ENCODE measurements at regions not wholly inside any gene's neighbourhood (a gene's known extent, or its start where the extent isn't known, plus 50 kb on each side); places are given as distances from the start of the nearest gene placed in this dataset.

GRCh38 chr6:74971633-74972032 is 234.2 kb downstream of the COL12A1 start:
- Histone ChIP-seq H3K9me3 (no peaks in the 10 kb centered on the region), H3K27me3 (no peaks in the 10 kb centered on the region), H3K4me1 (no peaks in the 10 kb centered on the region), H3K4me3 (no peak overlapping the region), H3K27ac (no peak overlapping the region), H3K36me3 (no peaks in the 10 kb centered on the region)
- DNase-seq (ENCODE audit: extremely low spot score in 2 of 2): no peak
- TF ChIP-seq POLR2A (IDR thresholded peaks at IDR 0.05): no peak
- TF ChIP-seq CTCF (IDR thresholded peaks at IDR 0.05): no peak
- TF ChIP-seq POLR2AphosphoS5 (IDR thresholded peaks at IDR 0.05; ENCODE audit: insufficient read depth in 1 of 2, low read depth in 1 of 2): no peak
- intact Hi-C loops (cut with DNase I): no loop called here

- TF ChIP-seq CTCF (IDR thresholded peaks at IDR 0.05): no peak
- TF ChIP-seq POLR2A (IDR thresholded peaks at IDR 0.05): no peak
- no peak for TF ChIP-seq POLR2AphosphoS5 (IDR thresholded peaks at IDR 0.05; ENCODE audit: insufficient read depth in 1 of 2, low read depth in 1 of 2)
- no peaks in the 10 kb centered on the region for H3K9me3 ChIP-seq
Measured at GRCh38 chr6:74969591-74970267, 236.1 kb downstream of the COL12A1 start.

GRCh38 chr6:74967821-74968220 is 238.0 kb downstream of the COL12A1 start:
- DNase-seq (ENCODE audit: extremely low spot score in 2 of 2): no peak
- Histone ChIP-seq H3K4me3 (no peak overlapping the region), H3K36me3 (no peaks in the 10 kb centered on the region), H3K9me3 (no peaks in the 10 kb centered on the region), H3K27me3 (no peaks in the 10 kb centered on the region), H3K4me1 (no peaks in the 10 kb centered on the region), H3K27ac (no peak overlapping the region)
- no peak for TF ChIP-seq POLR2A (IDR thresholded peaks at IDR 0.05)
- TF ChIP-seq POLR2AphosphoS5 (IDR thresholded peaks at IDR 0.05; ENCODE audit: insufficient read depth in 1 of 2, low read depth in 1 of 2): no peak
- no peak for TF ChIP-seq CTCF (IDR thresholded peaks at IDR 0.05)
- intact Hi-C loops (cut with DNase I): no loop called here

More at GRCh38 chr6:74969591-74970267, 236.1 kb downstream of the COL12A1 start:
- Histone ChIP-seq H3K27ac (no peak overlapping the region), H3K4me3 (no peak overlapping the region), H3K36me3 (no peaks in the 10 kb centered on the region), H3K4me1 (no peaks in the 10 kb centered on the region), H3K27me3 (no peaks in the 10 kb centered on the region)
- intact Hi-C loops (cut with DNase I): no loop called here
- no peak for DNase-seq (ENCODE audit: extremely low spot score in 2 of 2)

- H3K4me1 ChIP-seq: no peaks in the 10 kb centered on the region
- H3K27ac ChIP-seq: no peak overlapping the region
- TF ChIP-seq POLR2A (IDR thresholded peaks at IDR 0.05) (no peak), CTCF (IDR thresholded peaks at IDR 0.05) (no peak), POLR2AphosphoS5 (IDR thresholded peaks at IDR 0.05; ENCODE audit: insufficient read depth in 1 of 2, low read depth in 1 of 2) (no peak)
Measured at GRCh38 chr6:74966712-74967111, 239.1 kb downstream of the COL12A1 start.

GRCh38 chr6:74964871-74965441 is 240.9 kb downstream of the COL12A1 start:
- Histone ChIP-seq H3K4me3 (no peak overlapping the region), H3K4me1 (no peaks in the 10 kb centered on the region), H3K36me3 (no peaks in the 10 kb centered on the region), H3K9me3 (no peaks in the 10 kb centered on the region), H3K27ac (no peak overlapping the region), H3K27me3 (no peaks in the 10 kb centered on the region)
- intact Hi-C loops (cut with DNase I): no loop called here
- DNase-seq (ENCODE audit: extremely low spot score in 2 of 2): no peak
- TF ChIP-seq CTCF (IDR thresholded peaks at IDR 0.05): no peak
- no peak for TF ChIP-seq POLR2AphosphoS5 (IDR thresholded peaks at IDR 0.05; ENCODE audit: insufficient read depth in 1 of 2, low read depth in 1 of 2)
- TF ChIP-seq POLR2A (IDR thresholded peaks at IDR 0.05): no peak

More at GRCh38 chr6:74966712-74967111, 239.1 kb downstream of the COL12A1 start:
- Histone ChIP-seq H3K36me3 (no peaks in the 10 kb centered on the region), H3K27me3 (no peaks in the 10 kb centered on the region), H3K4me3 (no peak overlapping the region), H3K9me3 (no peaks in the 10 kb centered on the region)
- intact Hi-C loops (cut with DNase I): no loop called here
- DNase-seq (ENCODE audit: extremely low spot score in 2 of 2): no peak

Data from vagina (tissue), 2 donors.